AG04450 (cell line): ENCODE measurements at regions not wholly inside any gene's neighbourhood (a gene's known extent, or its start where the extent isn't known, plus 50 kb on each side); places are given as distances from the start of the nearest gene placed in this dataset.

Experiments
- CTCF ChIA-PET: fragments of 300-600, 350-600 bp; formaldehyde crosslinking; extraction: SDS; loops from one replicate; lab custom pipeline; 2022; ENCODE audit warnings: antibody characterized with exemption, inconsistent platforms; lab: Charles Lee
- POLR2A ChIA-PET: fragments of 350-600 bp; formaldehyde crosslinking; extraction: SDS; loops from one replicate; lab custom pipeline; 2021; ENCODE audit warnings: antibody characterized with exemption, inconsistent platforms; lab: Yijun Ruan, JAX
- DNase-seq: peaks from one replicate; pipeline ENCODE4 v3.0.0-alpha.2; 2011; ENCODE audit warnings: low read depth, low spot score
- H3K27ac ChIP-seq: one replicate; pipeline ENCODE4 v1.5.1; 2012; ENCODE audit warnings: low read depth, low read length, control low read depth
- H3K27me3 ChIP-seq: one replicate; pipeline ENCODE4 v1.6.0; 2012; ENCODE audit warnings: low read length; ENCODE audit not compliant: control insufficient read depth, insufficient read depth
- H3K4me3 ChIP-seq: 2 replicates; pipeline ENCODE4 v1.5.1; 2011; ENCODE audit warnings: mild to moderate bottlenecking, low read depth, low read length, control low read depth
- H3K9me3 ChIP-seq: 2 replicates; pipeline ENCODE4 v1.5.1; 2012; ENCODE audit warnings: low read length; ENCODE audit not compliant: control insufficient read depth, insufficient read depth
- CTCF ChIP-seq: IDR thresholded peaks from 2 replicates; pipeline ENCODE4 v1.5.1; 2011; ENCODE audit warnings: low read depth, low read length, control low read depth, inconsistent platforms

GRCh38 chr1:189962181-189962580, 515.5 kb downstream of the BRINP3 start:
- Histone ChIP-seq H3K4me3 (no peak overlapping the region), H3K27ac (no peak overlapping the region), H3K27me3 (no peaks in the 10 kb centered on the region), H3K9me3 (no peaks in the 10 kb centered on the region)
- ChIA-PET POLR2A (no interaction called here), CTCF (interaction anchor here (1.5 kb wide), 1 partner anchor 412 kb away, joined by 7 read pairs; no protein-coding TSS in a partner anchor)
- no peak for TF ChIP-seq CTCF
- DNase-seq = peak; percentile 65

GRCh38 chr1:189970331-189971230, 507.1 kb downstream of the BRINP3 start:
- H3K9me3 ChIP-seq = no peaks in the 10 kb centered on the region
- no peaks in the 10 kb centered on the region for H3K27me3 ChIP-seq
- POLR2A ChIA-PET = no interaction called here
- DNase-seq = no peak
- no peak overlapping the region for H3K27ac ChIP-seq
- TF ChIP-seq CTCF = no peak
- H3K4me3 ChIP-seq = no peak overlapping the region
- CTCF ChIA-PET = interaction anchor here (1.2 kb wide), 1 partner anchor 505 kb away, joined by 3 read pairs; no protein-coding TSS in a partner anchor

DNA sequence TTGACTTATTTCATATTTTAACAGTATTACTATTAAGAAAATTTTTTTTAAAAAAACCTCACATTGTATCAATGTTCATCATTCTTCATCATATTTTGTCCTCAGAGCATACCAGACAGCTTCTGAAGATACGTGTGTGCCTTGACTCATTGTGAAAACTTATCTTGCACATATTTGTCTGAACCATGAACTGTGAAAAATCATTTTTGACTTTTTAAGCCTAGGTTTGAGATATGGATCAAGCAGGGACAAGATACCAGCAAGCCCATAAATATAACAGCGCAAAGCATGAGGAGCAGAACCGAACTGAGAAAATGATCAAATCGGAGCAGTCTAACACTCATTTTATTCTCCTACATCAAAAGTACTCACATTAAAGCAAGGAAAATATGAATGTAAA, 506.0 kb downstream of the BRINP3 start:
- no peaks in the 10 kb centered on the region for H3K9me3 ChIP-seq
- no peak overlapping the region for H3K4me3 ChIP-seq
- DNase-seq = no peak
- ChIA-PET CTCF (interaction anchor here (1.2 kb wide), 1 partner anchor 504 kb away, joined by 3 read pairs; no protein-coding TSS in a partner anchor), POLR2A (no interaction called here)
- no peaks in the 10 kb centered on the region for H3K27me3 ChIP-seq
- H3K27ac ChIP-seq = no peak overlapping the region
- no peak for TF ChIP-seq CTCF

GRCh38 chr1:189977184-189977583, 500.5 kb downstream of the BRINP3 start:
- H3K9me3 ChIP-seq = peaks cover 3% of the 10 kb centered on the region; the same call in 1 of the 2 replicates
- no peak for DNase-seq
- no peak for TF ChIP-seq CTCF
- POLR2A ChIA-PET = no interaction called here
- no peaks in the 10 kb centered on the region for H3K27me3 ChIP-seq
- CTCF ChIA-PET = no interaction called here
- H3K4me3 ChIP-seq = no peak overlapping the region
- H3K27ac ChIP-seq = no peak overlapping the region
